Endothelial cell of umbilical vein (primary cell): ENCODE measurements at regions not wholly inside any gene's neighbourhood (a gene's known extent, or its start where the extent isn't known, plus 50 kb on each side); places are given as distances from the start of the nearest gene placed in this dataset.

Experiments used
- BruUV-seq: library from RNA; stranded (reverse); fragments of 400-500 nt; replicated peaks from 2 replicates; lab custom pipeline; 2021; lab: Mats Ljungman, UMichigan
- CTCF ChIA-PET: fragments of 300-600, 350-600 bp; sonication (Branson Sonifier 250); formaldehyde crosslinking; loops from one replicate; lab custom pipeline; 2021; ENCODE audit warnings: antibody characterized with exemption, inconsistent platforms; lab: Charles Lee
- POLR2A ChIA-PET: fragments of 300-600, 350-600 bp; sonication (Branson Sonifier 250); formaldehyde crosslinking; loops from one replicate; lab custom pipeline; 2021; ENCODE audit warnings: antibody characterized with exemption, inconsistent platforms; lab: Charles Lee
- DNase-seq: peaks from one replicate; pipeline ENCODE4 v3.0.0-alpha.2; 2011; ENCODE audit warnings: low read depth, low spot score
- FAIRE-seq: peaks from 2 replicates; lab custom pipeline; 2011; peaks lifted over from hg19 to GRCh38; lab: Jason Lieb, UNC
- H2AFZ ChIP-seq: 2 replicates; pipeline ENCODE4 v1.6.0; 2012; ENCODE audit warnings: low read depth, low read length, control low read depth, inconsistent platforms
- H3K27ac ChIP-seq: 2 replicates; pipeline ENCODE4 v1.5.1; 2011; ENCODE audit warnings: low read depth, mild to moderate bottlenecking, control low read depth, low read length, moderate library complexity; ENCODE audit not compliant: insufficient read depth
- H3K27me3 ChIP-seq, 2 experiments: 2 replicates each; pipeline versions ENCODE4 v1.6.0 to v1.6.1; 2011; ENCODE audit warnings: low read length in 2 of 2, mixed read lengths in 1 of 2; ENCODE audit not compliant: control insufficient read depth in 2 of 2, insufficient read depth in 2 of 2
- H3K36me3 ChIP-seq, 2 experiments: 2 replicates in 1 of 2; 3 replicates in 1 of 2; pipeline ENCODE4 v1.5.1; 2011; ENCODE audit warnings: low read length in 2 of 2, mild to moderate bottlenecking in 1 of 2, moderate library complexity in 1 of 2; ENCODE audit not compliant: control insufficient read depth in 2 of 2, insufficient read depth in 2 of 2; ENCODE audit errors: extremely low read depth in 1 of 2
- H3K4me1 ChIP-seq: 3 replicates; pipeline ENCODE4 v1.5.1; 2011; ENCODE audit warnings: mild to moderate bottlenecking, low read length; ENCODE audit not compliant: control insufficient read depth, insufficient read depth; ENCODE audit errors: extremely low read depth
- H3K4me2 ChIP-seq: 2 replicates; pipeline ENCODE4 v1.6.1; 2011; ENCODE audit warnings: low read length, control low read depth, mixed read lengths; ENCODE audit not compliant: insufficient read depth
- H3K4me3 ChIP-seq, 3 experiments: fragments of 200-600 bp in 1 of 3; sonication (generic), shearing (Covaris generic) in 1 of 3; replicated peaks in 1 of 3; 2 replicates each; pipeline ENCODE4 v1.5.1; 2011 to 2016; ENCODE audit warnings: control low read depth in 3 of 3, low read length in 3 of 3, mild to moderate bottlenecking in 2 of 3, inconsistent platforms in 1 of 3, low read depth in 1 of 3, moderate library complexity in 1 of 3; ENCODE audit not compliant: insufficient read depth in 1 of 3
- H3K79me2 ChIP-seq: 2 replicates; pipeline ENCODE4 v1.6.0; 2012; ENCODE audit warnings: low read length, inconsistent platforms; ENCODE audit not compliant: control insufficient read depth, insufficient read depth
- H3K9ac ChIP-seq: replicated peaks from 2 replicates; pipeline ENCODE3; 2011; ENCODE audit warnings: low read length, control low read depth; ENCODE audit not compliant: insufficient read depth; ENCODE audit errors: extremely low read depth
- H3K9me1 ChIP-seq: replicated peaks from 3 replicates; pipeline ENCODE4 v1.6.0; 2011; ENCODE audit warnings: mild to moderate bottlenecking, low read length; ENCODE audit not compliant: control insufficient read depth, insufficient read depth; ENCODE audit errors: extremely low read depth
- H3K9me3 ChIP-seq: replicated peaks from 2 replicates; pipeline ENCODE4 v1.5.1; 2012; ENCODE audit warnings: low read length, inconsistent platforms; ENCODE audit not compliant: control insufficient read depth, insufficient read depth
- H4K20me1 ChIP-seq: replicated peaks from 2 replicates; pipeline ENCODE3; 2011; ENCODE audit warnings: mild to moderate bottlenecking, low read length; ENCODE audit not compliant: control insufficient read depth, insufficient read depth; ENCODE audit errors: extremely low read depth
- EZH2 ChIP-seq: IDR thresholded peaks from 2 replicates; pipeline ENCODE4 v1.6.1; 2012; ENCODE audit warnings: borderline replicate concordance, low read depth, mild to moderate bottlenecking, moderate library complexity, low read length, inconsistent platforms; ENCODE audit not compliant: severe bottlenecking
- FOS ChIP-seq: IDR thresholded peaks from 2 replicates; pipeline ENCODE4 v1.6.1; 2011; ENCODE audit warnings: mild to moderate bottlenecking, low read length, moderate library complexity, borderline replicate concordance; ENCODE audit not compliant: insufficient read depth
- GATA2 ChIP-seq: IDR thresholded peaks from 2 replicates; pipeline ENCODE4 v1.7.0; 2011; ENCODE audit warnings: low read depth, mild to moderate bottlenecking, moderate library complexity, mixed read lengths, low read length; ENCODE audit not compliant: insufficient read length, insufficient read depth
- JUN ChIP-seq: IDR thresholded peaks from 2 replicates; pipeline ENCODE4 v1.6.1; 2011; ENCODE audit warnings: borderline replicate concordance, low read depth; ENCODE audit not compliant: insufficient read length, insufficient read depth
- MYC ChIP-seq: IDR thresholded peaks from one replicate; pipeline ENCODE4 v1.6.1; 2011; ENCODE audit warnings: mild to moderate bottlenecking, low read depth, low read length
- POLR2A ChIP-seq: IDR thresholded peaks from 2 replicates; pipeline ENCODE4 v1.6.1; 2012; ENCODE audit warnings: low read depth, mild to moderate bottlenecking, control low read depth, low read length
- POLR2AphosphoS5 ChIP-seq: IDR thresholded peaks from 2 replicates; pipeline ENCODE4 v1.6.1; 2012; ENCODE audit warnings: low read depth, mild to moderate bottlenecking, control low read depth, low read length, moderate library complexity; ENCODE audit not compliant: insufficient read depth
- dilution Hi-C: fragments of 300-500 bp; cut with MboI; formaldehyde crosslinking; loops from one replicate; pipeline ENCODE4 v1.15.0; 2019; ENCODE audit warnings: low sequenced_read_pairs; ENCODE audit not compliant: extremely low pct_ligation_motif_present
- intact Hi-C: fragments of 100-400 bp; cut with micrococcal nuclease; formaldehyde crosslinking; loops from one replicate; pipeline ENCODE4 v1.10.0; 2022
- TF ChIP-seq, protein P1 (sequence below): IDR thresholded peaks from 2 replicates; pipeline ENCODE4 v1.6.1; 2011; ENCODE audit not compliant: insufficient read depth, insufficient read length
- TF ChIP-seq, protein P2 (sequence below), 2 donors: IDR thresholded peaks; 1 replicate in 1 of 2; 2 replicates in 1 of 2; pipeline ENCODE4 v1.5.1; 2011; ENCODE audit warnings: low read length in 2 of 2, mild to moderate bottlenecking in 2 of 2, moderate library complexity in 2 of 2, control low read depth in 1 of 2, inconsistent platforms in 1 of 2, low read depth in 1 of 2; ENCODE audit not compliant: insufficient read depth in 1 of 2; ENCODE audit errors: extremely low read depth in 1 of 2

DNA sequence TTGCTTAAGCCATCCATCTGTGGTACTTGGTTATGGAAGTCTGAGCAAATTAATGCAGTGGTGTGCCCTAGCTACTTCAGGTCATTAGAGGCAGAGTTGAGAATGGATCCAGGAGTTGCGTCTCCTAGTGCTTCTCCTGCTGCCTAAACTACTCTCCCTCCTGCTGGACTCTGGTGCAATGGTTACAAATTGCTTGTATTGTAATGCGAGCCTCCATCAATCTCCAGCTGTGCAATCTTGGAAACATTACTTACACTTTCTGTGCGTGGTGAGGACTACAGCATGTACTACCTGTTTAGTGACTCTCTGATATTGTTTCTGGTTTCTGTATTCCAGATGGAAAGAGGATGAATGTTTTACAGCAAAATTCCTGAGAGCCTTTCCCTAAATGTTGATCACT lies 119.0 kb upstream of the CYRIA start:
- H3K27me3 ChIP-seq = no peaks in the 10 kb centered on the region
- H3K27ac ChIP-seq = no peak overlapping the region
- ChIA-PET CTCF (no interaction called here), POLR2A (no interaction called here)
- H4K20me1 ChIP-seq = no peaks in the 10 kb centered on the region
- no peaks in the 10 kb centered on the region for H3K9me1 ChIP-seq
- FAIRE-seq (no peak), DNase-seq (no peak)
- intact Hi-C loops (no loop called here), dilution Hi-C loops (no loop called here)
- H3K9ac ChIP-seq = no peak overlapping the region
- H3K4me1 ChIP-seq = no peaks in the 10 kb centered on the region
- no peaks in the 10 kb centered on the region for H3K9me3 ChIP-seq
- TF ChIP-seq MYC (no peak), POLR2A (no peak), FOS (no peak), GATA2 (no peak), JUN (no peak), EZH2 (no peak), POLR2AphosphoS5 (no peak)
- TF ChIP-seq, protein P1, sequence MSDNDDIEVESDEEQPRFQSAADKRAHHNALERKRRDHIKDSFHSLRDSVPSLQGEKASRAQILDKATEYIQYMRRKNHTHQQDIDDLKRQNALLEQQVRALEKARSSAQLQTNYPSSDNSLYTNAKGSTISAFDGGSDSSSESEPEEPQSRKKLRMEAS = no peak
- TF ChIP-seq, protein P2, sequence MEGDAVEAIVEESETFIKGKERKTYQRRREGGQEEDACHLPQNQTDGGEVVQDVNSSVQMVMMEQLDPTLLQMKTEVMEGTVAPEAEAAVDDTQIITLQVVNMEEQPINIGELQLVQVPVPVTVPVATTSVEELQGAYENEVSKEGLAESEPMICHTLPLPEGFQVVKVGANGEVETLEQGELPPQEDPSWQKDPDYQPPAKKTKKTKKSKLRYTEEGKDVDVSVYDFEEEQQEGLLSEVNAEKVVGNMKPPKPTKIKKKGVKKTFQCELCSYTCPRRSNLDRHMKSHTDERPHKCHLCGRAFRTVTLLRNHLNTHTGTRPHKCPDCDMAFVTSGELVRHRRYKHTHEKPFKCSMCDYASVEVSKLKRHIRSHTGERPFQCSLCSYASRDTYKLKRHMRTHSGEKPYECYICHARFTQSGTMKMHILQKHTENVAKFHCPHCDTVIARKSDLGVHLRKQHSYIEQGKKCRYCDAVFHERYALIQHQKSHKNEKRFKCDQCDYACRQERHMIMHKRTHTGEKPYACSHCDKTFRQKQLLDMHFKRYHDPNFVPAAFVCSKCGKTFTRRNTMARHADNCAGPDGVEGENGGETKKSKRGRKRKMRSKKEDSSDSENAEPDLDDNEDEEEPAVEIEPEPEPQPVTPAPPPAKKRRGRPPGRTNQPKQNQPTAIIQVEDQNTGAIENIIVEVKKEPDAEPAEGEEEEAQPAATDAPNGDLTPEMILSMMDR (IDR thresholded peaks at IDR 0.05; ENCODE audit: extremely low read depth in 1 of 2, insufficient read depth in 1 of 2, low read depth in 1 of 2, low read length in 2 of 2) = no peak
- no peak overlapping the region for H2AFZ ChIP-seq
- H3K36me3 ChIP-seq = no peaks in the 10 kb centered on the region
- BruUV-seq = no TSS peak
- H3K4me2 ChIP-seq = no peak overlapping the region
- H3K79me2 ChIP-seq = no peaks in the 10 kb centered on the region
- no peak overlapping the region for H3K4me3 ChIP-seq
